ENCODE measurements at regions not wholly inside any gene's neighbourhood (a gene's known extent, or its start where the extent isn't known, plus 50 kb on each side); places are given as distances from the start of the nearest gene placed in this dataset.

GRCh38 chr21:25422610-25423608, 184.4 kb downstream of the MRPL39 start:
- no peak for DNase-seq

- DNase-seq: peak; percentile 66
These were observed 185.8 kb downstream of the MRPL39 start for GRCh38 chr21:25421321-25422028.

GRCh38 chr21:25420831-25421230, 186.4 kb downstream of the MRPL39 start:
- DNase-seq: no peak

- no peak for DNase-seq
These were observed 190.6 kb downstream of the MRPL39 start for GRCh38 chr21:25416669-25417068.

GRCh38 chr21:25412100-25412499, 195.2 kb downstream of the MRPL39 start:
- DNase-seq: peak; percentile 8

- DNase-seq: no peak
These were observed 197.3 kb downstream of the MRPL39 start for GRCh38 chr21:25409978-25410377.

GRCh38 chr21:25408666-25409065, 198.6 kb downstream of the MRPL39 start:
- DNase-seq: no peak

GRCh38 chr21:25406887-25407579, 200.2 kb downstream of the MRPL39 start:
- DNase-seq: no peak

- DNase-seq: no peak
These were observed 201.3 kb downstream of the MRPL39 start for GRCh38 chr21:25405984-25406383.

- DNase-seq: no peak
These were observed 204.9 kb downstream of the MRPL39 start for GRCh38 chr21:25402134-25402961.

GRCh38 chr21:25400427-25400826, 206.9 kb downstream of the MRPL39 start:
- DNase-seq: no peak

- no peak for DNase-seq
These were observed 208.7 kb downstream of the MRPL39 start for GRCh38 chr21:25398630-25399029.

- no peak for DNase-seq
These were observed 211.1 kb downstream of the MRPL39 start for GRCh38 chr21:25396135-25396711.

GRCh38 chr21:25391777-25392176, 215.5 kb downstream of the MRPL39 start:
- no peak for DNase-seq

- DNase-seq: no peak
These were observed 216.6 kb downstream of the MRPL39 start for GRCh38 chr21:25390701-25391100.

GRCh38 chr21:25387665-25388064, 219.6 kb downstream of the MRPL39 start:
- DNase-seq: no peak

- DNase-seq: peak; percentile 69
These were observed 221.3 kb downstream of the MRPL39 start for GRCh38 chr21:25385911-25386474.

GRCh38 chr21:25385341-25385740, 221.9 kb downstream of the MRPL39 start:
- DNase-seq: no peak

GRCh38 chr21:25384782-25385181, 222.5 kb downstream of the MRPL39 start:
- DNase-seq: no peak

- no peak for DNase-seq
These were observed 223.7 kb downstream of the MRPL39 start for GRCh38 chr21:25383545-25383944.

- DNase-seq: no peak
These were observed 225.3 kb downstream of the MRPL39 start for GRCh38 chr21:25381936-25382452.

Data from HCEC 1CT (cell line).